K562 (cell line): ENCODE measurements at regions not wholly inside any gene's neighbourhood (a gene's known extent, or its start where the extent isn't known, plus 50 kb on each side); places are given as distances from the start of the nearest gene placed in this dataset.

Source experiments
- CREB1 ChIP-seq, 2 experiments: sonication (generic) in 1 of 2; formaldehyde crosslinking in 1 of 2; IDR thresholded peaks; 2 replicates each; pipeline versions ENCODE4 v1.6.1 to v1.8.0; 2012 to 2022; ENCODE audit warnings: inconsistent platforms in 1 of 2, mild to moderate bottlenecking in 1 of 2, missing genetic modification reagents in 1 of 2, moderate library complexity in 1 of 2
- E2F3 ChIP-seq: fragments of 250-450 bp; sonication (Bioruptor Pico); IDR thresholded peaks from 2 replicates; pipeline ENCODE4 v1.4.0; 2020; ENCODE audit warnings: mild to moderate bottlenecking
- HEY1 ChIP-seq: fragments of 250-450 bp; sonication (Bioruptor Pico); IDR thresholded peaks from 2 replicates; pipeline ENCODE4 v1.5.0; 2020; ENCODE audit warnings: mild to moderate bottlenecking, moderate library complexity, borderline replicate concordance
- JUNB ChIP-seq: fragments of 450-650 bp; formaldehyde crosslinking; conservative IDR thresholded peaks from 2 replicates; pipeline ENCODE4 v1.4.0; 2020; ENCODE audit warnings: mild to moderate bottlenecking
- JUND ChIP-seq, 2 experiments: IDR thresholded peaks; 2 replicates in 1 of 2; 3 replicates in 1 of 2; pipeline ENCODE4 v1.6.1; 2011; ENCODE audit warnings: borderline replicate concordance in 2 of 2, low read depth in 2 of 2, low read length in 2 of 2, improper control_type of control experiment in 1 of 2, missing biosample characterization in 1 of 2, missing genetic modification characterization in 1 of 2, missing genetic modification reagents in 1 of 2
- MBD2 ChIP-seq: sonication (generic); IDR thresholded peaks from 2 replicates; pipeline ENCODE4 v1.6.1; 2016; ENCODE audit warnings: low read depth, borderline replicate concordance
- PHB2 ChIP-seq: fragments of 450-650 bp; IDR thresholded peaks from 2 replicates; pipeline ENCODE4 v1.6.1; 2017; ENCODE audit warnings: low read depth
- POLR3A ChIP-seq: IDR thresholded peaks from 2 replicates; pipeline ENCODE4 v1.6.1; 2011; ENCODE audit warnings: borderline replicate concordance, mild to moderate bottlenecking, moderate library complexity; ENCODE audit not compliant: insufficient read length, insufficient read depth; ENCODE audit errors: extremely low read depth
- RBM15 ChIP-seq: fragments of 200-400 bp; formaldehyde crosslinking; IDR thresholded peaks from 2 replicates; pipeline ENCODE4 v1.6.1; 2018; ENCODE audit warnings: mild to moderate bottlenecking, low read length, moderate library complexity; ENCODE audit not compliant: insufficient read depth
- RNF2 ChIP-seq: sonication (generic); IDR thresholded peaks from 2 replicates; pipeline ENCODE4 v1.6.1; 2016
- SRSF9 ChIP-seq: fragments of 200-400 bp; formaldehyde crosslinking; IDR thresholded peaks from 2 replicates; pipeline ENCODE4 v1.6.1; 2017; ENCODE audit warnings: low read depth, low read length, borderline replicate concordance
- TFE3 ChIP-seq: fragments of 450-650 bp; formaldehyde crosslinking; IDR thresholded peaks from 2 replicates; pipeline ENCODE4 v1.4.0; 2020; ENCODE audit warnings: mild to moderate bottlenecking, mixed read lengths
- ZBTB8A ChIP-seq: fragments of 450-650 bp; IDR thresholded peaks from 2 replicates; pipeline ENCODE4 v1.6.1; 2018; ENCODE audit warnings: mild to moderate bottlenecking, moderate library complexity; ENCODE audit not compliant: partially characterized antibody
- ZNF778 ChIP-seq: fragments of 450-650 bp; formaldehyde crosslinking; IDR thresholded peaks from 2 replicates; pipeline ENCODE4 v1.4.0; 2020; ENCODE audit warnings: mild to moderate bottlenecking, moderate library complexity

DNA sequence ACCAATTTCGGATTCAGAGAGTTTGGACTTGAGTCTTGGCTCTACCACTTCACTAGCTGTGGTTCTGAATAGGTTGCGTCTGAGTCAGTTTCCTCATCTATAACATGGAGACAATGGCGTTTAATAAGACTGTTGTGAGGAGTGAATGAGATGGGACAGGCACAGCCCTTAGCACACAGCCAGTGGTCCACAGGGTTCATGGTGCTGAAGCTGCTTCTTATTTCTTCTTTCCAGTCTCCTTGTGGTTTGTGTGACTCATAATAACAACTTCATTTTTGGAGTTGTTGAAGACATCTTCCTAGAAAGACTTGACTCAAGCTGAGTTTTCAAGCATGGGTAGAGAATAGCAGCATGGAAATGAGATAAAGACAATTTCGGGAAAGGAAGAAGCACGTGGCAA is 172.6 kb upstream of the PPP2R2B start (continued):
- TF ChIP-seq TFE3 (no peak), CREB1 (IDR thresholded peaks at IDR 0.05) (no peak), CREB1 (CRISPR knock-in tag; IDR thresholded peaks at IDR 0.05) (no peak), RNF2 (no peak), ZBTB8A (no peak), SRSF9 (no peak), RBM15 (no peak), PHB2 (no peak), HEY1 (CRISPR knock-in tag) (no peak), JUND (IDR thresholded peaks at IDR 0.05; ENCODE audit: borderline replicate concordance, low read depth, low read length) (no peak), JUND (tag; IDR thresholded peaks at IDR 0.05; ENCODE audit: borderline replicate concordance, low read depth, low read length) (no peak), ZNF778 (CRISPR knock-in tag) (no peak), MBD2 (no peak), E2F3 (no peak), POLR3A (no peak), JUNB (CRISPR knock-in tag) (no peak)
